HG02970 (cell line): ENCODE measurements at regions not wholly inside any gene's neighbourhood (a gene's known extent, or its start where the extent isn't known, plus 50 kb on each side); places are given as distances from the start of the nearest gene placed in this dataset.
"Not testable (repeated sequence)": the region's sequence is repeated elsewhere in the genome, so short reads cannot be mapped to it uniquely, and the experiment has no call there.

Source experiments
- ATAC-seq: cut with Tn5 transposase; IDR thresholded peaks from one replicate; pipeline ENCODE4 v1.9.1; 2021; ENCODE audit warnings: mild to moderate bottlenecking, moderate library complexity, moderate number of reproducible peaks; ENCODE audit not compliant: unreplicated experiment, low FRiP score

DNA sequence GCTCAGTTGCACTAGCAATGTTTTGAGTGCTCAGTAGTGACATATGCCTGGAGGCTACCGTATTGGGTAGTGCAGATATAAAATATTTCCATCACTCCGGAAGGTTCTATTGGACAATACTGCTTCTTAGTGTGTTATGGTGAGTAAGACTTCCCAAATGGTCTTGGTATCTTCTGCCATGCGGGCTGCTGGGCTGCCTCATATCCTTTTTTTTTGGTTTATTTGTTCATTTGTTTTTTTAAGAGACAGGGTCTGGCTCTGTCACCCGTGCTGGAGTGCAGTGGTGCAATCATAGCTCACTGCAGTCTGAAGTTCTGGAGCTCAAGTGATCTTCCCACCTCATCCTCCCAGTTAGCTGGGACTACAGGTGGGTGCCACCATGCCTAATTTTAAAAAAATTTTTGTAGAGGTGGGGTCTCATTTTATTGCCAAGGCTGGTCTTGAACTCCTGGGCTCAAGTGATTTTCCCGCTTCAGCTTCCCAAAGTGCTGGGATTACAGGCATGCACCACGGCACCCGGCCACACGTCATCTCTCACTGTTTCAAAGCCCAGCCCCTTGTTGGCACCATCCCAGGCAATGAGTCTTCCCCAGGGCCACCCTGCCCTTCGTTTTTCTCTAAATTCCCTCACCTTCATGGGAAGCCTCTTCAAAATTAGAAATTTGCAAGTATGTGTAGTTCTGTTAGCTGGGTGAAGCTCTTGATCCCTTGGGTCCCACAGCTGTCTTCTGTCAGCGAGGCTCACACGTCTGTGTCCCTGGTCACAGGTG is 111.0 kb upstream of the KLF14 start:
- ATAC-seq = no peak

DNA sequence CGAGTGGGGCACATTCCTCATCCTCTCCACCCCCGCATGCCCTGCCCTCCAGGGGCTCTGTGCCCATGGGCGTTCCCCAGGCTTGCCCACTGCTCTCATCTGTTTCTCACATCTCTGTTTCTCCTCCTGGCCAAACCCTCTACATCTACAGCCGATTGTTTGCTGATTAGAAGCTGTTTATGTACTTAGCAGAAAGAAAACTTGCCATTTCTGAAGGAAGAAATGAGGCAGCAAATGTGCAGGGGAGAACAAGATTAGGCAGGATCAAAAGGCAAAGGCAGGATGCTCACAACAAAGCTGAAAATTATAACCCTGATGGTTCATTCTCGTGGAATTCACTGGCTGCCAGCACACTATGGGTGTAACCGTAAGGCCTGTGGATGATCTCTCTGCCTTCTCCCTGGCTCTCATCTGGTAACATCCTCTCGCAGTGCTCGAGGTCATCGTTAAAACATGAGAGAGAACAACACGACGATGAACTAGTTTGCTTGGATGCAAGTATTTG is 111.6 kb upstream of the KLF14 start:
- no peak for ATAC-seq

DNA sequence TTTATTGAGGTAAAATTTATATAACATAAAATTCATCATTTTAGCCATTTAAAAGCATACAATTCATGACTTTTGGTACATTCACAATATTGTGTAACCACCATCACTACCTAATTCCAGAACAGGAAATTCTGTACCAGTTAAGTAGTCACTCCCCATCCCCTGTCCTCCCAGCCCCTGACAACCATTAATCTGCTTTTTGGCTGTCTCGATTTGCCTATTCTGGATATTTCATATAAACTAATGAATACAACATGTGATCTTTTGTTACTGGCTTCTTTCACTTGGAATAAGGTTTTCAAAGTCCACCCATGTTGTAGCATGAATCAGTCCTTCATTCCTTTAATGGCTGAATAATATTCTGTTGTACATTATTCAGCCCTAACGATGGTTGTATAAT is 115.6 kb upstream of the KLF14 start:
- no peak for ATAC-seq

DNA sequence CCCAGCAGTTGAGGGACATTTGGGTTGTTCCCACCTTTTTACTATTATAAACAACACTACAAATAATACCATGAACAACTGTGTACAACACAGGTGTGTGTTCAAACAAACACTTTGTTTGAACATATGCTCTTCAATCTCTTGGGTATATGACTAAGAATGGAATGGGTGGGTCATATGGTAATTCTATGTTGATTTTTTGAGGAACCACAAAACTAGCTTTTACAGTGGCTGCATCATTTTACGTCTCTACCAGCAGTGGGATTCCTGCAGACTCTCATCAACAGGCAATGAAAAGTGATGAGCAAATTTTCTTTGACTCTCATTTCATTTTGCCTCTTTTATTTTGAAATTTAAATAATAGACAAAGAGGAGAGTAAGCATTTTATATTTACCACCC is 116.9 kb upstream of the KLF14 start:
- no peak for ATAC-seq

DNA sequence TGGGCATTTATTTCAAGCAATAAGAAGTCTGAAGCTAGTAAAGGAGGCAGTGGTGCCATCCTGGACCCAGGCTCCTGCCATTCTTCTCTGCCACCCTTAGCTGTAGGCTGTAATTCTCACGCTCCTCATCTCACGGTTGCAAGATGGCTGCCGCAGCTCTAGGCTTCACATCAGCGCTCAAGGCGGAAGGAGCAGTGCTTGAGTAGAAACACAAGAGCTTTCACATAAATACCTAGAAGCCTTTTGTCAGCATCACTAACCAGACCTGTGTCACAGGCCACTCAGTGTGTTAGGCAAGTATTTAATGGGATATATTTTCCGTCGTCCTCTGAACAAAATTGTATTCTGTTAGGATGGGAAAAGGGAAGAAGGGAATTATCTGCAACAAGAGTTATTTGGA is 118.9 kb upstream of the KLF14 start:
- no peak for ATAC-seq

DNA sequence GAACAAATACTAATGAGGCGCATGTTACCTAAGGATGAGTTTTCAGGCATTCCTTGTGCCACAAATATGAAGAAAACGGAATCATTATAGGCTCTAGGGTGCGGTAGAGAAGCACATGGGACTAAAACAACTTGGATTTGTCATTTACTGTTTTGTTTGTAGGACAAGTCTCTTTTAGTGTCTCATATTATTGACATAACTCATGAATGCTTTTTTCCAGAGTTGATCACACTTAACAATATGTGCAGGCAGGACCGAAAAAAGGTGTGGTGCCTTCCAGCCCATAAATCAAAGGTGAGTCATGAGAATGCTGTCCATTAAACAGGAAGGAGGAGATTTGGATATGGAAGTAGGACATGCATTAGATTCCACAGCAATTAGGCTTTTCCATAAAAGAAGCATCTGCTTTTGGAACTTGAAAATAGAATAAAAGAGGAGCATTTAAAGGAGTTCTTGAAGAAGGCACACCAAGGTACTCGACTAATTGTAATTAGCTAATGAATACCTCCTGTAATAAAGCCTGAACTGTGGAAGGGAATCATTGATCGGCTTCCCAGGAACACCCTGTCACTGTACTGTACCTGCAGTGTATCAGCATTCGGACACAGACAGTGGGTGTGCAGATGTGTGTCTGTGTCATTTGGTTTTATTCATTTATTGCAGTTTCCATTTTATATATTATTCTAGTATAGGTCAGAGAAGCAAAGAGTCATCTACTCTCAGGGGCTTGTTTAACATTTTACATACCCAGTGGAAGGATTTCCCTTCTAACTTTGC is 119.7 kb upstream of the KLF14 start:
- no peak for ATAC-seq

DNA sequence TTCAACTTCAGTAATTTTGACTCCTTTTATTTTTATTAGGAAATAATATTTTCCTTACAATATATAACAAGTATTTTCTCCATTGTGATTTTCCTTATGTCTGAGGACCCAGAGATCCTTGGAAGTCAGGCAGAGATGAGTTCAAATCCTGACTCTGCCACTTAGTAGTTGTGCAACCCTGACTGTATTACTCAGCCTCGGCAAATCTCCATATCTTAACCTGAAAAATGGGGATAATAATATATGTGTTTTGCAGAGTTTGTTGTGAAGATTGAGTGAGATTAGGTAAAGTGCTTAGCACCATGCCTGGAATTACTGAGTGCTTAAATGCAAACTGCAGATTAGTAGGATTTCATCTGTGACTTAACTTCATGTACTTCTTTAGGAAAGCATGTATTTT is 120.5 kb upstream of the KLF14 start:
- no peak for ATAC-seq

DNA sequence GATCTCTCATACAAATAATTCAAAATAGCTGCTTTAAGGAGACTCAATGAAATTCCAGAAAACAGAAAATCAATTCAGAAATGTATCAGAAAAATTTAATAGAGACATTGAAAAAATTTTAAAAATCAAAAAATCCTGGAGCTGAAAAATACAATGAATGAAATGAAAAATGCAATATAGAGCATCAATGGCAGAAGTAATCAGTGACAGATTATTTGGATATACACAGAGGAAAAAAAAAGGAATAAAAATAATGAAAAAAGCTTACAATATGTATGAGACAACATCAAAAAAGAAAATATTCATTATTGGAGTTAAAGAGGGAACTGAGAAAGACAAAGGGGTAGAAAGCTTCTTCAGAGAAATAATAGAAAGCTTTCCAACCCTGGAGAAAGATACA is 122.9 kb upstream of the KLF14 start:
- no peak for ATAC-seq

DNA sequence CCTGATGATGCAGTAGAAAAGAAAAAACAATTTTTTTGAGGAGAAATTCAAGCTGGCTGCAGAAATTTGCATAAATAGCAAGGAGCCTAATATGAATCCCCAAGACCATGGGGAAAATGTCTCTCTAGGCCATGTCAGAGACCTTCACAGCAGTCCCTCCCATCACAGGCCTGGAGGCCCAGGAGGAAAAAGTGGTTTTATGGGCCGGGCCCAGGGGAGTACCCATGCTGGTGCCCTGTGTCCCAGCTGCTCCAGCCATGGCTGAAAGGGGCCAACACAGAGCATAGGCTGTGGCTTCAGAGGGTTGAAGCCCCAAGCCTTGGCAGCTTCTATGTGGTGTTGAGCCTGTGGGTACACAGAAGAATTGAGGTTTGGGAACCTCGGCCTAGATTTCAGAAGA is 126.8 kb upstream of the KLF14 start:
- ATAC-seq = not testable (repeated sequence)

DNA sequence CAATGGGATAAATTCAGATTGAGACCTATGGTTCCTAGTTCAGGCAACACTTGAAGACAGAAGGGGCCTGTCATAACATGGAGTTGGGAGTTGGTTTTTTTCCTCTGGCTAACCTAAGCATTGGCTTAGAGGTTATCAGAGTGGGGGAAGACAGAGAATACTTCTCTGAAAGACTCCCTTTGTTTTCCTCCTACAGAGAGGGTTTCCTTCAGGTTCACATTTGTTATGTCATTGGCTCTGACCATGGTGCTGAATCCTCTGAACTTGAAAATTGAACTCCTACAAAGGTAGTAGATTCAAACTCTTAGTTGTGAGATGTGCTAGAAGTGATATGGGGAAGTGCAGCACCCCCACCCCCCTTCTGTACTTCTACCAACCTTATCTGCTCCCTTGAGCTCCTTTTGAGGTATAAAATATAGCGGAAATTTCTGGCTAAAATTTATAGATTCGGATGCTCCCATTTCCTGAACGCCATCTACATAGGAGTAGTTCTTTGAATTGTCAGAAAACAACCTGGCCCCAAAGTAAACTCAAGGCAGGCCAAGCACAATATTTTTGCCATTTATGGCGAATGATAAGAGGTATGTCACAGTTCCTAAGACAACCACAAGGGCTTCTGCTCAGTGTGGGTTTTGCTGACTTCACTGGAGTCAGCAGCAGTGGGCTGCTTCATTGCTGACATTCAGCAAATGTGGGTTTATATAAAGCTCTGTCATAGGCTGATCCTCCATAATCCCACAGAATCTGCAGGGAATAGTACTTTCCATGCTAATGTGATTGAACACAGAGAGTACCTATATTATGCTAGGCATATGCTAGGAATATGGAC is 131.6 kb upstream of the KLF14 start:
- ATAC-seq = no peak

DNA sequence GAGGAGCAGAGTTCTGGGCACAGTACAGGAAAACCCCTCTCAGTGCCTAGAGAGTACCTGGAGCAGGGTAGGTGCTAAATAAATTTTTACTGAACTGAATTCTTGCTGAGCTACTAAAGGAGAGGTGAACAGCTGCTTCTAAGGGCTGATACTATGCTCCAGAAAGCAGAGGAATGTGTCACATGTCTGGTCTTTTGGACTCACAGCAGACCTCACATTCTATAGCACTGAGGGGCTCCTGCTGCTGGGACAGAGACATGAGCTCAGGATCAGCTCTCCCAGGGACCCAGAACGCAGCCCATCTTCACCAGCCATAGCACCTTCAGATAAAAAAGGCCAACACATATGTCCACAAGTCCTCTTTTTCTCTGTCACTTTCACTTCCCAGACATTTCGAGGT is 133.0 kb upstream of the KLF14 start:
- no peak for ATAC-seq

DNA sequence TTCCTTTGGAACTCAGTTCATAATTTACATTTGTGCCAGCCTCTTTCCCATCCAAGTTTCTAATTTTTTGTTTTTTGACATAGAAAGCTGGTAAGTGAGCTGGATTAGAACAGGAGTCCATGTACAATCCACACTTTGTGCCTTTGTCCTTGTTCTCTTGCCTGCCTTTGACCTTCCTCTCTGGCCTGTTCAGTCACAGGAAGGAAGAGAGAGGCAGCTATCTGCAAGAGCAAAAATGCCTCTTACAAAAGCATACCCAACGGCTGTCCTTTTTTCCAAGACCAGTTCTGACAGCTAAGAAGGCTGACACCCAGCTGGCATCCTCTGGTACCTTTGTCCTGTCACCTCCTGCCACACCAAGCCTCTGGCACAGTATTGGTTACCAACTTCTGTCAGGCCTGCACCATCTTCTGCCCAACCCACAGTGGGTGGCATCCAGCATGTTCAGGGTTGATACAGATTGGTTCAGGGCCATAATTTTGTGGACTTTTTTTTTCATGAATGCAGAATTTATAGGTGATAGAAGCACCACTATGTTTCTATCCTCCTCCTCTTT is 133.7 kb upstream of the KLF14 start:
- no peak for ATAC-seq

DNA sequence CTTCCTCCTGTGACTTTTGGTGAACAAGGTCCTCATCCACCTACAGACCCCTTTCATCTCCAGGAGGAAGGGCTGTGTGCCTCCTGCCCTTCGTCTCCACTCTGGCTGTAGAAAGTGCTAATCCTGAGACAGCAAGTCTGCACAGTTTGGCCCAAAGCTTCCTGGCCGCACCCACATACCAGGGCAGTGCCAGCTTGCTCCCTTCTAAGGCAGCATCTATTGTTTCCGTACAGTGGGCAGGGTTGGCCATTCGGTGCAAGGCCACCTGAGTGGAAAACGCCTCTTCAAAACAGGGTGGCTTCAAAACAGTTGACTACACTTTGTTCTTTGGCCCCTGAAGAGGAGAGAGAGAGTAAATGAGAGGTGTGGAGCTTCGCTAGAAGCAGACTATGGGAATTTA is 134.1 kb upstream of the KLF14 start:
- no peak for ATAC-seq

DNA sequence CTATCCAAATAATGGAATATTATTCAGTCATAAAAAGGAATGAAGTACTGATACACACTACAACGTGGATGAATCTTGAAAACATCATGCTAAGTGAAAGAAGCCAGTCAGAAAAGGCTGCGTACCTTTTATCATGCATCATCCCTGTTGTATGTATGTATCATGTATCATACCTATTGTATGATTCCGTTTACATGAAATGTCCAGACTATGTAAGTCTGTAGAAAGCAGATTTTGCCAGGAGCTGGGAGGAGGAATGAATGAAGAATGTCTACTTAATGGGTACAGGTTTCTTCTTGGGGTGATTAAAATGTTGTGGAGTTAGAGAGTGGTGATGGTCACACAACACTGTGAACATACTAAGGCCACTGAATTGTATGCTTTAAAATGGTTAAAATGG is 135.9 kb upstream of the KLF14 start:
- ATAC-seq = no peak

DNA sequence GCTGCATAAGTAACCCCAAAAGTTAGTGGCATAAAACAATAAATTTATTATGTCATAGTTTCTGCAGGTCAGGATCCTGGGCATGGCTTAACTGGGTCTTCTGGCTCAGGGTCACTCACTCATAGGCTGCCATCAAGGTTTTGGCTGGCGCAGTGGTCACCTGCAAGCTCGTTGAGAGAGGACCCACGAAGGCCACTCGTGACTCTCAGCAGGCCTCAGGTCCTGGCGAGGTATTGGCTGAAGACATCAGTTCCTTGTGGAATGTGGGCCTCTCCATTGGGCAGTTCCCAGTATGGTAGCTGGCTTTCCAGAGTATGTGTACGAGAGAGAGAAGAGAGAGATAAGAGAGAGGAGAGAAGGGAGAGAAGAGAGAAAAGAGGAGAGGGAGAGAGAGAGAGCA is 138.3 kb upstream of the KLF14 start:
- no peak for ATAC-seq

DNA sequence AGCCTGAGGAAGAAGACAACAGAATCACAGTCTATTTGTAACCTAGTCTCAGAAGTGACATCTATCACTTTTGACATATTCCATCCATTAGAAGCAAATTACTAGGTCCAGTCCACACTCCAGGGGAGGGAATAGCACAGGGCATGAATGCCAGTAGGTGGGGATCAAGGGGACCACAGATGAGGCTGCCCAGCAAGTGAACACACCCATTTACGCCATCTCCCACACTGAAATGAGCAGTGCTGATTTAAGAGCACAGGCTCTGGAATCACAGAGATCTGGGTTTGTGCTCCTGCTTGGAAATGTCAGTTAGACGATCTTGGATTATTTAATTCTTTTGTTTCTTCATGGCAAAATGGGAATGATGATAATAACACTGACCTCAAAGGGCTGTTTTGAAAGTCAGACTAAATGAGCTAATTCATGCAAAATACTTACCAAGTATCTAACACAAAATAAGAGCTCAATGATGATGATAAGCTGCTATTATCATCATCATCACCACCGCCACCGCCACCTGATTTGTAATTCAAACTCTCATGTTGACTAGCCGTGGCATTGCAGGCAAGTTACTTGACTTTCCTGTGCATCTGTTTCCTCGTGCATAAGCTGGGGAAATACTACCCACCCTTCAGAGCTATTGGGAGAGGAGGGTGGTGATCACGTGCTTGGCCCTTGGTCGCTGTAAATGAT is 138.9 kb upstream of the KLF14 start:
- no peak for ATAC-seq

DNA sequence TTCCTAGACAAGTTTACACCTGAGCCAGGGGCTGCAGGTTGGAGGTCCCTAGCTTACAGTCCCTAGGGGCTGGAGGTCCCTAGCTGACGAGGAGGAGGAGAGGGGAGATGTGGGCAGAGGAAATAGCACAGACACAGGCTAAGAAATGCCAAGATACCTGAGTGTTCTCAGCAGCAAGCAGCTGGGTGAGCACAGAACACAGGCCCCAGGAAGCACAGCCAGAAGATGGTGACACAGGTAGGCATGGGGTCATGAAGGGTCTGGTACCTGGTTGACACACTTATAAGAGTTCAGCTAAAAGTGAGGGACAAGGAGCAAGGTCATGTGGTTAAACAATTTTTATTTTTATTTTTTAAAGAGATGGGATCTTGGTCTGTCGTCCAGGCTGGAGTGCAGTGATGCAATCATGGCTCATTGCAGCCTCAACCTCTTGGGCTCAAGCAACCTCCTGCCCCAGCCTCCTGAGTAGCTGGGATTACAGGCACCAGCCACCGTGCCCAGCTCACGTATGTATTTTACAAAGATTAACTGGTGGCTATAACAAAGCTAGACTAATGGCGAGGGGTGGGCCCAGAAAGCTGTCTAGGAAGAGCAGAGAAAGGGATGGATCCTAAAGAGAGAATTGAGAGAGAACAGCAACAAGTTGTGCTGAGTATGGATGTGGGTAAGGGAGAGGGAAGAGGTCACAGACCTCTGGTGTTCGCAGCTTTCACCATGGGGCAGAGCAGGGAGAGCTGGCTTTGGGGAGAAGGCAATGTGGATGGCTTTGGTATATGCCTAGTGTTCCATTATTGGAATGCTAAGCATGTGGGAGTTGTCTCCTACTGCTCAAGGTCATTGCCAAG is 140.3 kb upstream of the KLF14 start:
- no peak for ATAC-seq

DNA sequence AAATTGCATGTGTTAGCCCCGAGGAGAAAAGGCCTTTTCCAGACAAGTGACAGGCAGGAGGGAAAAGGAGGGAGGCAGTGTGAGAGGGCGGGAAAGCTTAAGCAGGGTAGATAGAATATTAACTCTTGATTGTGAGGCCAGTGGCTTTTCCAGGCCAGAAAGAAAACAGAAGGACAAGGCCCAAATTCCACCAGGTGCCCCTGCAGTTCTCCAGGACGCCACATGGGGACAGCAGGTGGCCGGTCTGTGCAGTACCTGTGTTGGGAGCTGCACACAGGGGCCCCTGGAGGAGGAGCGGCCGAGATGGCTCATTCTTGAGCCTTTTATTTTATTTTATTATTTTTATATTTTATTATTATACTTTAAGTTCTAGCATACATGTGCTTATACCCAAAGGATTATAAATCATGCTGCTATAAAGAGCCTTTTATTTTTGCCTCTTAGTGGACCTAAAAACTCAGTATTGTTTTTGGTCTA is 141.3 kb upstream of the KLF14 start:
- ATAC-seq = no peak

DNA sequence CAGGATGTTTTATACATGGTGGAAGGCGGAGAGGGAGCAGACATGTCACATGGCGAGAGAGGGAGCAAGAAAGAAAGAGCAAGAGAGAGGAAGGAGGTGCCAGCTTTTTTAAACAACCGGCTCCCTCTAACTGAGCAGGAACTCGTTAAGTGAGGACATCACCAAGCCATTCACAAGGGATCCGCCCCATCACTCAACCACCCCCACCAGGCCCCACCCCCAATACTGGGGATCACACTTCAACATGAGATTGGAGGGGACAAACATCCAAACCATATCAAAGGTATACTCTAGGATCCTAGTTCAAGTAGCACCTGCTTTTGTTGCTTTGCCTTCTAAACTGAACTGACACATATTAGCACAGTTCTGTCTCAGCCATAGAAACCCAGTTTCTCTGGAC is 141.9 kb upstream of the KLF14 start:
- ATAC-seq = no peak
